Omental fat pad (tissue), 3 donors: ENCODE measurements at regions not wholly inside any gene's neighbourhood (a gene's known extent, or its start where the extent isn't known, plus 50 kb on each side); places are given as distances from the start of the nearest gene placed in this dataset.

Experiments
- ATAC-seq: fragments of 150-250 bp; one replicate; pipeline ENCODE4 v1.9.1; 2016; ENCODE audit warnings: mild to moderate bottlenecking, moderate library complexity; ENCODE audit not compliant: low FRiP score
- DNase-seq: peaks from one replicate; pipeline ENCODE4 v3.0.0-alpha.2; 2019; ENCODE audit warnings: low spot score
- TF ChIP-seq, protein P1 (sequence below), 3 donors: fragments of 450-650 bp; IDR thresholded peaks; one replicate each; pipeline ENCODE4 v1.5.1; 2016 to 2017; ENCODE audit warnings: antibody characterized with exemption in 3 of 3, mild to moderate bottlenecking in 3 of 3, moderate library complexity in 2 of 3

DNA sequence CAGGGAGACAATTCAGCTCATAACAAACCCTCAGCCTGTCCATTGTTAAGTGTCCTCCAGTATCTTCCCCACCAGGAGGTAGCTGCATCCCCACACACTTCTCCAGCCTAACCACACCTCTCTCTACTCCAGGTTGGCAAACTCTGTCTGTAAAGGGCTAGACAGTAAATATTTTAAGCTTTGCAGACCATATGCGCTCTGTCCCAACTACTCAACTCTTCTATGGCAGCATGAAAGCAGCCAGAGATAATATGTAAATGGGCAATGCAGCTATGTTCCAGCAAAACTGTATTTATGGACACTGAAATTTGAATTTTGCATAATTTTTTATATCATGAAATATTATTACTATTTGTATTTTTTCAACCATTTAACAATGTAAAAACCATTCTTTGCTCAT lies 230.4 kb upstream of the STT3B start:
- no peak for ATAC-seq
- DNase-seq = no peak
- TF ChIP-seq, protein P1, sequence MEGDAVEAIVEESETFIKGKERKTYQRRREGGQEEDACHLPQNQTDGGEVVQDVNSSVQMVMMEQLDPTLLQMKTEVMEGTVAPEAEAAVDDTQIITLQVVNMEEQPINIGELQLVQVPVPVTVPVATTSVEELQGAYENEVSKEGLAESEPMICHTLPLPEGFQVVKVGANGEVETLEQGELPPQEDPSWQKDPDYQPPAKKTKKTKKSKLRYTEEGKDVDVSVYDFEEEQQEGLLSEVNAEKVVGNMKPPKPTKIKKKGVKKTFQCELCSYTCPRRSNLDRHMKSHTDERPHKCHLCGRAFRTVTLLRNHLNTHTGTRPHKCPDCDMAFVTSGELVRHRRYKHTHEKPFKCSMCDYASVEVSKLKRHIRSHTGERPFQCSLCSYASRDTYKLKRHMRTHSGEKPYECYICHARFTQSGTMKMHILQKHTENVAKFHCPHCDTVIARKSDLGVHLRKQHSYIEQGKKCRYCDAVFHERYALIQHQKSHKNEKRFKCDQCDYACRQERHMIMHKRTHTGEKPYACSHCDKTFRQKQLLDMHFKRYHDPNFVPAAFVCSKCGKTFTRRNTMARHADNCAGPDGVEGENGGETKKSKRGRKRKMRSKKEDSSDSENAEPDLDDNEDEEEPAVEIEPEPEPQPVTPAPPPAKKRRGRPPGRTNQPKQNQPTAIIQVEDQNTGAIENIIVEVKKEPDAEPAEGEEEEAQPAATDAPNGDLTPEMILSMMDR (IDR thresholded peaks at IDR 0.05) = no peak

DNA sequence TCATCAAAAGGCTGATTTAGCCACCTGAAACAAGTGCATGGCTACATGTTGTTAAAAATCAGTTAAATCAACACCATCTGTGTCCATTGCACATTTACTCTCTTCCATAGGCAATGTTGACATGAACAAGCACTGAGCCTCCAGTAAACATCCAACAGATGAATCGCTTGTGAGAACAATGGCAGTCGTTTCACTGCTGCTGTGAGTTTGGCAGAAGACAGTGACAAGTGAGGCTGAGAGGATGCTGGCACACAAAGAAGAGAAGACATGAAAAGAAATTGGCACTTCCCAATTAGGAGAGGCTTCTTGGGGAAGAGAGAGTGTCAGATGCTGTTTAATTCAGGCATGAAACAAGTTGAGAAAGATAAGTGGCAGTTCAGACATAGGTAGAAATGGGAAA lies 227.4 kb upstream of the STT3B start:
- TF ChIP-seq, protein P1 (IDR thresholded peaks at IDR 0.05) = no peak
- ATAC-seq (no peak), DNase-seq (no peak)

DNA sequence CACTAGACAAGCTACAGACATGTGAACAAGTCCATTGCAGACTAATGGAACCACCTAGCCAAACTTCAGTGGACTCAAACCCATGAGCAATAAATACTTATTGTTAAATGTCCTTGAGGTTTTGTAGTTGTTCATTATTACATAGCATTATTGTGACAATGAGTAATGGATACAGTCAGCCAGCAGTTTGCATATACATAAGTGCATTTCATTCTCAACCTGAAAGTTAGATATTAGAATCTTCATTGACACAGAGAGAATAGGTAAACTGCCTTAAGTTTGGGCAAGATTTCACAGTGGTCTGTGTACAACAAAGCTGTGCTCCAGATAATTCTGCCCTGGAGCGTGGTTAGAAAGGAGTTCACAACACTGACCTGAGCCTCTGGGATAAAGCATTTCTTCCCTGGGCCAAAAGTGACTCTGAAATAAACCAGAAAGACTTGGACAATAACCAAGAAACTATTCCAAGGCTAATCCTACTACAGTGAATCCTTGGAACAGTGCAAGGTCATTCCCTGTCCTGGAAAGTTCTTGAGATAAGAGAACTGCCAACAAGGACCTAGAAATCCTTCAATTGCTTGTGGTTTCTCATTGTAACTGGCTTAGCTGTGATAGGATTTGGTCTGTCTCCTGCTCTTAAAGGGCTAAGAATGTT lies 225.5 kb upstream of the STT3B start:
- TF ChIP-seq, protein P1 (IDR thresholded peaks at IDR 0.05) = no peak
- DNase-seq = no peak
- ATAC-seq = no peak

DNA sequence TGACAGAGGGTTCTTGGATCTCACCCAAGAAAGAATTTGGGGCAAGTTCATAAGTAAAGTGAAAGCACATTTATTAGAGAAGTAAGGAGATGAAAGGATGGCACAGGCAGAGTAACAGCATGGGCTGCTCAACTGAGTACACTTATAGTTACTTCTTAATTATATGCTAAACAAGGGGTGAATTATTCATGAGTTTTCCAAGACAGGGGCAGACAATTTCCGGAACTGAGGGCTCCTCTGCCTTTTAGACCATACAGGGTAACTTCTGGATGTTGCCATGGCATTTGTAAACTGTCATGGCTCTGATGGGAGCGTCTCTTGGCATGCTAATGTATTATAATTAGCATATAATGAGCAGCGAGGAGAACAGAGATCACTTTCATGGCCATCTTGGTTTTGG lies 221.2 kb upstream of the STT3B start:
- TF ChIP-seq, protein P1 (IDR thresholded peaks at IDR 0.05) = no peak
- DNase-seq (no peak), ATAC-seq (no peak)

DNA sequence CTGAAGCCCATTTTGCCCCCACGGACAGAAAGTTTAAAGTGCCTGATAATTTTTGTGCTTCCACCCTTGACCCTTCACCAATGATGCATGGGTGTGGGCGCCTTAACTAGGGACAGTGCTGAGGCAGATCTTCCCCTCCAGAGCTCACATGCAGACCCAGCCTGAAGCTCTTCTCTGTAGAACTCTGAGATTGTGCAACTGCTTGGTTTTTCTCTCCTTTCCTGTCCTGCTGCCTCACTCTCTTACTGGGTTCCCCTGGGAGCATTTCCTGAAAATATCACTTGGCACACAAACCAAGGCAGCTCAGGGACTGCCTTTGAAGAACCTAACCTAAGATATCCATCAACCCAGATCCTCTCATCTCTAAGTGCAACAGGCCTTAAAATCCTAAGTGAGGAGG lies 220.3 kb upstream of the STT3B start:
- TF ChIP-seq, protein P1 (IDR thresholded peaks at IDR 0.05) = no peak
- ATAC-seq (no peak), DNase-seq (no peak)

DNA sequence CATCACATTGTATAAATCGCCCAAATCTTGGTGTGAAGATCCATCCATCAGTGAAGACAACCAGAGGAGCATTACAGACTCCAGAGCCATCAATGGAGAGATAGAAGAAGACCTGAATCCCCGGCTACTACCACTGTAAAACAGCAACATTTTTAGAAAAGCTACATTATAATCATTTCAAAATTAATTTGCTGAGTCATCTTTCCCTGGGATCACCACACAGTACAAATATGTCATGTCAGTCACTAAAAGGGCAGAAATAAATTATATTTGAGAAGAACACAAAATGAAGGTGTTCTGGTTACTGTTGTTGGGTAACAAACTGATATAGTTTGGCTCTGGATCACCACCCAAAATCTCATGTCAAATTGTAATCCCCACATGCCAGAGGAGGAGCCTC lies 218.5 kb upstream of the STT3B start:
- TF ChIP-seq, protein P1 (IDR thresholded peaks at IDR 0.05) = no peak
- ATAC-seq = no peak
- no peak for DNase-seq

DNA sequence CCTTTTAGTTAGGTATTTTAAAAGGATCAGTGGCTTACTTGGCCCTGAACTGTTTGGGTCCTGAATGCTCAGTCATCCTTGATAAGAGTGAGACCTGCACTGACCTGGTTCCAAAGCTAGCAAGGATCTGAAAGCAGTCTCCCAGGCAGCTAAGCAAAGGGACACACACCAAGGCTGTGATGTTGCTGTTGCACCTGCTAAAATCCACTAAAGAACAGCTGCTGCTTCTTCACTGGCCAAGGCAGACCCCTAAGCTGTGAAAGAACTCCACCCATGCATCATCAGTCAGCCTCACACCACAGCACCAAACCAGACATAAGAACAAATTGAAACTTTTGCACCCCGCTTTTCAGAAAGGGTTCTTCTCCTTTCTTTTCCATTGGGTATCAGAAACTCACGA lies 213.4 kb upstream of the STT3B start:
- no peak for DNase-seq
- TF ChIP-seq, protein P1 (IDR thresholded peaks at IDR 0.05) = no peak
- ATAC-seq = no peak
